M059J (cell line): ENCODE measurements at regions not wholly inside any gene's neighbourhood (a gene's known extent, or its start where the extent isn't known, plus 50 kb on each side); places are given as distances from the start of the nearest gene placed in this dataset.
"Not testable (repeated sequence)": the region's sequence is repeated elsewhere in the genome, so short reads cannot be mapped to it uniquely, and the experiment has no call there.

Experiments
- DNase-seq: peaks from one replicate; pipeline ENCODE4 v3.0.0-alpha.2; 2012; ENCODE audit warnings: low read depth

DNA sequence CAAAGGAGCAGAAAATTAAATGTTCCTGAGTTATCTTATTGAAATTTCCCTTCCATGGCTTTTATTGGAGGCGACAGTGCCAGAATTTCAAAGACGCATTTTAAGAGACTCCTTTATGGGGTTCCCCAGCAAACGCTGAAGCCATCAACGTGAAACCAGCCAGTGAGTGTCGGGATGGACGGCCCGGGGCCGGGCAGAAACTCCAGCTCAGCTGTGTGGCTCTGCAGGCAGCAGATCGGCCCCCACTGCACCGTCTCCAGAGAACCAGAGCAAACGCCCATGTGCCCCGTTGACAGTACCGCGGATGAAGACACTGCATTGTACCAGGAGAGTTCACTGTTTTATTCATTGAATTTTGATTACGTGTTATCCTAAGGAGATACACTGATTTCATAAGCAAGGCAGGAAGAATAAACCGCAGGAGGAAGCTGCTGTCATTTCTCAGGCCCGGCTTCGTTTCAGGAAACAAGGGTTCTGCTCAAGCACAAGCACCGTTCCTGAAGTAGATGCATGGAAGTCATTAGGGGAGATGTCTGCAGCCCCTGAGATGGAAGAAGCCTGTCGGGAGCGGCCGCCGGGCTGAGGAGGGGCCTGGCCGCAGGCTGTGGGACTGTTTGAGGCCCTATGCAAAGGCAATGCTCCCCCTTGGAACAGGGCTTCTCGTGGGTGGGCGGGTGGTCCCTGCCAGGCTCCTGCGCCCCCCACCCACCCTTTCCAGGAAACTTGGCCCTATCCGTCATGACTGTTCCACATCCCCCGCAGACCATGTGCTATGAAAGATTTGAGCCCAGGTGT lies 639.7 kb downstream of the TBC1D22A start:
- DNase-seq = no peak

DNA sequence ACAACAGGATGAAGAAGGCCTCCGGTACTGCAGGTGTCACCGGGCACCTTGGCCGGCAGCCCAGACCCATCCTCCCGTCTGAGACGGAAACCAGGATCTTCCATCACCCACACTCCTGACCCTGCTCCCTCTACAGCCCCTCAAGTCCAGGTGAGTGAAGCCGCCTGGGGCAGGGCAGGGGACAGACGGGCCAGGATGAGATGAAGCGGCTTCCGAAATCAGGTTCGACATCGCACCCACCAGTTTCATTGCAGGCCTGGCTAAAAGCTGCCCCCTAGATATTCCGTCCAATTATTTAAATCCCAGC lies 639.1 kb downstream of the TBC1D22A start:
- DNase-seq = no peak

DNA sequence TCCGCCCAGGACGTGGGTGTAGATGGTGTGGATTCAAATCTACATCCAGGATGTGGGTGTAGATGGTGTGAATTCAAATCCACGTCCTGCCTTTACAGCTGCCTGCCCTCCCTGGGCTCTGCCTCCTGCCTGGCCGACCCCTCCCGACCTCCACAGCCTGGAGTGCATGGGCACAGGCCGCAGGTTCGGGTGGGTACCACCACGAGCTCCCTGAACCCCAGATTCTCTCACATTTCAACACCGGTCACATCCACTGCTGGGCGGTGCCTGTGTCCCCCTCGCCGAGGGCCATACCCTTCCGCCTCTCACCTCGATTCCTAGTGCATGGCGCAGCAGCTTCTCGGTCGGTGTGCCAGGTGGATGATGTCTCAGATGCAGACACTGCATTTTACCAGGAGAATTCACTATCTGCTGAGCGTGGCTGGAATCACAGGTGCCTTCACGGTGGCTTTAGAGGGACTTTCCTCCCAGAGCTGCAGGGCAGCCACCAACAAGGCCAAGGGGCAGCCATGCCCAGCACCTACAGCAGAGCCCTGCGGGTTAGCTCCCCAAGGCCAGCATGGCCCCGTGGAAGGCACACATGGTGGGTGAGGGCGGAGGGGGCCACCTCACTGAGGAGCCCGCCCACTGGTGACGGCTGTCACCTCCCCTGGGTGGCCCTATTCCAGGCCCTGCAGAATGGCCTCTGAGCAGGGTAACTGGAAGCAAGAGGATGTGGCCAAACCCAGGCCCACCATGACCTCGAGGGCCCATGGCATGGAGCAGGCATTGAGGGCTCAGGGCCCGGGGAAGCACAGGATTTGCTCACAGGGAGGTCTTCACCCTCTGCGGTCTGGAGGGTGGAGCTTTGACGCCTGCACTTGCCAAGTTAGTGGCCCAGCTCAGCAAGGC lies 638.5 kb downstream of the TBC1D22A start:
- DNase-seq = no peak

DNA sequence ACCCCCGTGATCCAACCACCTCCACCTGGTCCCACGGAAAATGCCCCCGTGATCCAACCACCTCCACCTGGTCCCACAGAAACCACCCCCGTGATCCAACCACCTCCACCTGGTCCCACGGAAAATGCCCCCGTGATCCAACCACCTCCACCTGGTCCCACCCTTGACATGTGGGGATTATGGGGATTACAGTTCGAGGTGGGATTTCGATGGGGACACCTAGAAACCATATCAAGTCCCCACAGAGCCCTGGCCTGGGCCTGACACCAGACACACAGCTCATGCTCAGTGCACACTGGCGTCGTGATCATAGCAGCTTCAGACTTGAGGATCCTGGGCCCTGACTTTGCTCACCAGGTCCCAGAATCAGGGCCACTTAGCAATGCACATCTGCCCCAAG lies 637.7 kb downstream of the TBC1D22A start:
- DNase-seq = not testable (repeated sequence)

GRCh38 chr22:47398921-47399790 lies 636.7 kb downstream of the TBC1D22A start:
- no peak for DNase-seq

DNA sequence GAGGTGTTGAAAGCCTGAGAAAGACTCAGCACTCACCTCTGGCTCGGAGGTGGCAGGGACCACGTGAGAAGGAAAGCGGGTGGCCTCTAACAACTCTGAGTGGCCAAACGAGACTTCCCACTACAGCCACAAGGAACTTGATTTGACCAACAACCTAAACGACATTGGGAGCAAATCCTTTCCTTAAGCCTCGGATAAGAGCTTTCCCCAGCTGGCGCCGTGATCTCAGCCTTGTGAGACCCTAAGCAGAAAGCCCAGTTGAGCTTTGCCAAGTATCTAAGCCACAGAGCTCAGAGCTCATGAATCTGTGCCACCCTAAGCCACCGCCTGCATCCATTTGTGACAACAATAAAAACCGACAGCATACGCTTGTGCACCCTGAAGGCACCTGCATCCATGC lies 636.0 kb downstream of the TBC1D22A start:
- no peak for DNase-seq

DNA sequence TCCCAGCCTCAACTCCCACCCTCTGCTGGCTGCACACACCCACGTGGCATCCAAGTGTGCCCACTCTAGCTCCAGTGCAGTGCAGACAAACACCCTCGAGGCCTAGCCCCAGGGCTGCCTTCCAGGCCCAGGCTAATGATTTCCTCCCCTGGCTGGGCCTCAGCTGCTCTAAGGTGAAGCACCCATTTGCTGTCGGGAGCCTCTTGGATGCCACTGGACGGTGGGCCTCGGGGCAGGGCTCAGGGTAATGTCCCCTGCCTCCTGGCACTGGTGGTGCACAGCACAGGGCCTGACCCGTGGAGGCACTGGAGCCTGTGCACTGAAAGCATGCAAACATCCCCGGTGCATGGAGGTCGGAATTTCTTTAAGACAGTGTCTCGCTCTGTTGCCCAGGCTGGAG lies 635.2 kb downstream of the TBC1D22A start:
- no peak for DNase-seq

DNA sequence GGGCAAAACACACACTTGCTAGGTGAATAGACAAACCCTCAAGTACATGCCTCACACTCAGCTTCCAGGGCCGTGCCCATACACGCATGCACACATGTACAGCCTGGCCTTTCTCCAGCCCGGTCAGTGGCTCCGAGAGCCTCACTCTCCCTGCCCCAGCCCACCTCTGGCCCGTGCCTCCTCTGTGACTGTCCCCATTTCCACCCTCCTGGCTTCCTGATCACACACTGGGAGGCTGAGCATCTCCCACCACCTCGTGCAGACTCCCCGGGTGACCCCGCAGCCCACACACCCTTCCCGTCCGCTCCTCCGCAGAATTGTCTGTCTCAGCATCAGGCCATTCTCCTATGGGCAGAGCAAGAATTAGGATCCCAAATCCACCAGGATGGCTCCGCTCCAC lies 634.1 kb downstream of the TBC1D22A start:
- no peak for DNase-seq

GRCh38 chr22:47396105-47396504 lies 633.7 kb downstream of the TBC1D22A start:
- no peak for DNase-seq

GRCh38 chr22:47395481-47395880 lies 633.0 kb downstream of the TBC1D22A start:
- peak; percentile 29 for DNase-seq

DNA sequence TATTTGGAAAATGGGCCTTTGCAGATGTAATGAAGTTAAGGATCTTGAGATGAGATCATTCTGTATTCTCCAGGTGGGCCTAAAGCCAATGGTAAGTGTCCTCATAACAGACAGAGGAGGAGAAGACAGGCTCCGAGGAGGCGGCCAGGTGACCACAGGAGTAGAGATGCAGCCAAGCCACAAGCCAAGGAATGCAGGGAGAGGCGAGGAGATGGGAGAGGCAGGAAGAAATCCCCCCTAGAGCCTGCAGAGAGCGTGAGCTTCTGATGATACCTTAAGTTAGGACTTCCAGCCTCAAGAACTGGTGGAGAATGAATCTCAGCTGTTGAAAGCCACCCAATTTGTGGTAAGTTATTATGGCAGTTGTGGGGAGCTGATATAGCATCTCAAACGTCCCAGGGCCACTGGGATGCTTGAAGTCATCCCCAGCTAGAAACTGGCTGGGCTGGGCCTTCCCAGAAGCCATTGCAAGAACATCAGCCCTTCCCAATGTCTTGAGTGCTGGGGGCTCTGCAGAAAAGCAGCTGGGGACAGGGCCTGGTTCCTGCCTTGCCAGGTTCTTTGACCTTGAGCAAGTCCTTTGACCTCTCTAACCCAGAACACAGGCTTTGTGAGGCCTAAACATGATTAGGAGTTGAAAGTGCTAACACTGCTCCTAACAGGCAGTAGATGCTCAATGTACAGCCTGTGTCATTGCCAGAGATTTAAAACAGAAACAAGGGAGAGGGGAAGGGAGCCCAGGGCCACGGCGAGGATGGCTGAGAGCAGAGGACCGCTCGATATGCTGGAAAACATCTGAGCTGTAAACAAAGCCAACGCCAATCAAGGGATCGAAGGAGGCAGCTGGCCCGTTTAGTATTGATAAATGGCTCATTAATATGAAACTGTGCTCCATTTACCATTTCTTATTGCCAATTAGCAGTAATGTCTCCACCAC lies 632.3 kb downstream of the TBC1D22A start:
- DNase-seq = peak; percentile 2

GRCh38 chr22:47393191-47393590 lies 630.7 kb downstream of the TBC1D22A start:
- DNase-seq = no peak

DNA sequence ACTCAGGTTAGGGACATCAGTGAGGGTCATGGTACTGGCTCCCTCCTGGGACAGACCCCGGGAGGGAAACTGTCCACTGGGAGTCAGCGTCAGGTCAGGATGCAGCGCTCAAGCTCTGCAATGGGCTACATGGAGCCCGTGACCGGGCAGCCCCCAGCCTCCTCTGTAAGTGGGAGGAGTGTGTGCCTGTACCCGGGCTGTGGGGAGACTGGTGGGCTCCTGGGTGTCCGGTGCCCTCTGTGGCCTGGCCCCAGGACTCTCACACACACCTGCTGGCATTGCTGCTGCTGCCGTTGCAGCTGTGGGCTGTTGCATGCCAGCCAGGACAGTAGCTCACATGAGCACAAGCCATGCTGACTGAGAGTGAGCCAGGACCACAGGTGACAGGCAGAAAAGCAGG lies 630.3 kb downstream of the TBC1D22A start:
- DNase-seq = no peak

DNA sequence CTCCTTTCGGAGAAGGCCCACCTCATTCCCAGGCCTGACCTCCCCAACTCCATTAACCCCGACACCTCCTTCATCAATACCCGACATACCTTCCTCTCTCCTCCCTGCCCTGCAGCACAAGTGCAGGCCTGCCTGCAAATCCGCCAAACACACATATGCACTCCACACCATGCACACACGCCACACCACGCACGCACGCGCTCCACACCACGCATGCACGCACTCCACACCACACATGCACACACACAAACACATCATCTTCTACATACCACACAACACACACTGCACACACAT lies 629.6 kb downstream of the TBC1D22A start:
- DNase-seq = no peak

DNA sequence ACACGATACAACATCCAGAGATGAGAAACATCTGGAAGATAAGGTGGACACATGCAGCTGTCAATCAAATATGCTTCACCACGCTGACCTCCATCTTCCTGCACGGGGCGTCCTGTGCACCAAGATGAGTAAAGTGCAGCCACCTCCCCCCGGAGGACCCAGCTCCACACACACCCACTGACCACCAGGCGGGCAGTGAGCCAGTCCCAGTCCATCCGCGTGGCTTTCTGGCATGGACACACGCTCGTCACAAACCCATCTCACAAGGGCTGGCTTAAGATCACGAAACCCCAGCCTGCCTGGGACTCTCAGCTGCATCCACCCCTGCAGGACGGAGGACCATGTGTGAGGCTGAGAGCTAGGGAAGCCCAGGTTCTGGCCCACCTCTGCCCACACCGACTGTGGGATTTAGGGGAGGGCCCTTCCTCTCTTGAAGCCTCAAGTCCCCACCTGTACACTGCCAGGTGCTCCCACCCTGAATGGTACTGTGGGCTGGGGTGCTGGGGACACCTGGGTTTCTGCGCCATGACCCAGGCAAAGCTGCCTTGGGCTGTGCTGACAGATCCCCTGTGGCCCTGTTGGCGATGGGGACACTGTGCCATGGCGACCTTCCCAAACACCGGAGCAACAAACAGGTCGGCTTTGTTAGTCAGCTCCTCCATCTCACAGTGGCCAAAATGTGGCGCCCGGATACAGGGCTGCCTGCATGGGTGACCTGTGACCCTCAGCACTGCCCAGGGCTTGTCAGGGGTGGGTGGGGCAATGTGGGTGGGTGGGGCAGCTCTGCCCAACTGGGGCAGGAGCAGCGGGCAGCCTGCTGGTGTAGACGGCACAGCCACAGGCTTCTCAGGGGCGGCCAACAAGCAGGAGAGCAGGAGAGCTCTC lies 629.0 kb downstream of the TBC1D22A start:
- DNase-seq = peak; percentile 3

DNA sequence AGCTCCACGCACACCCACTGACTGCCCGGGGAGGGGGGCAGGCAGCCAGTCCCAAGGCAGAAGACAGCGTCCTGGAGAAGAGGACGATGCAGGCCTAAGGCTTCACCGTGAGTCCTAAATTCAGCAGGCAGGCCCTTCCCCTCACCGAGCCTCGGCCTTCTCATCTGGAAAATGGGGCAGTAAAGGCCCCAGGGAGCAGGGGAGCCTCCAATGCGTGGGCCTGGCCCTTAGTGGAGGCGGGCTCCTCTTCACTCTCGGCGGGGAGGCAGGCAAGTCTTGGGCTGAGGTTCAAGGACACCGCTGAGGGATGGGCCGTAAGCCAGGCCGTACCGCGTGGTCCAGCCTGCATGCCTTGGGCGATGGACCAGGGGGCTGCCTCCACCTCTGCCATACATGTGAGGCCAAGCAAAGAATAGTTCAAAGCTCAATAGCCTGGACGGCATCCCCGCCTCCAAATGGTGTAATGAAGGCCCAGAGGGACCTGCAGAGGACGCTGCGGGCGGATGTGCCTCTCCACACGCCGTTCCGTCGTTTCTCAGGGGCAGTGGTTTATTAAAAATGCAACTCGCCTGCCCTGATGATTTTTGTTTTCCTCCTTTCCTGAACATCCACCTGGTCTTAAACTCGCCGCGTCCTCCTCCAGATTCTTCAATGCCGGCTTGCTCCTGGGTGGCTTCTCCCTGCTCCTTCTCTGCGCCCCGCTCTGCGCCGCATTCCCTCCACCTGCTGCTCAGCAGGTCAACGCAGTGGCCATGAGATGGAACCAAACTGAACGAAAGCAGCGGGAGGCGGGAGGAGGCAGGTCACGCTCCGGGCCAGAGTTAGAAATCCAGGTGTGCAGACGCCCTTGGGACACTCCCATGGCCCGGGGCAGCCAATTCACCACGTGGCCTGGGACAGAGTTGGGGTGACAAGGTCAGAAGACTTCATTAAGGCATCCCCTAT lies 627.8 kb downstream of the TBC1D22A start:
- no peak for DNase-seq

- DNase-seq = no peak
Observed at GRCh38 chr22:47389201-47389600, 626.8 kb downstream of the TBC1D22A start.

DNA sequence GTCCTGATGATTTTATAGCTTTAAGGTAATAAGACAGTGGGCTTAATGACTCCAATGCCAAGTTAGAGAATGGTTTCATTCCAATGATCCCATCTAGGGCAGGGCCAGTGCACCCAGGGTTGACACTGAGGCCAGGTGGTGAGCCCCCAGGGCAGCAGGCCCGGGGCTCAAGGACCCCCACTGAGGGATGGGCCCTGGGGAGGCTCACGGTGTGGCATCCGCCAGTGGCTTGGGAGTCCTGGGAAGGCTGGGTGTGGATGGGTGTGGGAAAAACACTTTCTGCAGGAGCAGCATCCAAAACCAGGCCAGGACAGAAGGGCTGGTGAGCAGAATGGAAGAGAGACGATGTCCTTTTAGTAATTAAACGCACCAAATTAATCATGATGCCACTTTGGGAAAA lies 626.3 kb downstream of the TBC1D22A start:
- DNase-seq = no peak

GRCh38 chr22:47388331-47388730 lies 625.9 kb downstream of the TBC1D22A start:
- no peak for DNase-seq
